RWPE1 (cell line): ENCODE measurements at regions not wholly inside any gene's neighbourhood (a gene's known extent, or its start where the extent isn't known, plus 50 kb on each side); places are given as distances from the start of the nearest gene placed in this dataset.

Experiments used
- CTCF ChIA-PET: fragments of 350-600 bp; sonication (Branson Sonifier 250); formaldehyde crosslinking; extraction: SDS; loops from one replicate; lab custom pipeline; 2021; lab: Yijun Ruan, JAX
- POLR2A ChIA-PET: fragments of 400-600 bp; formaldehyde crosslinking; extraction: SDS; loops from one replicate; lab custom pipeline; 2020; ENCODE audit warnings: antibody characterized with exemption; ENCODE audit not compliant: low non-redundant PET; lab: Yijun Ruan, JAX
- DNase-seq: peaks from one replicate; pipeline ENCODE4 v3.0.0; 2012; ENCODE audit warnings: low spot score
- H3K27ac ChIP-seq: fragments of 450-650 bp; 2 replicates; pipeline ENCODE4 v1.5.1; 2017
- CTCF ChIP-seq: fragments of 450-650 bp; conservative IDR thresholded peaks from 2 replicates; pipeline ENCODE4 v1.5.1; 2017; ENCODE audit warnings: low read depth, mild to moderate bottlenecking

- CTCF ChIA-PET: no interaction called here
- no peak overlapping the region for H3K27ac ChIP-seq
- TF ChIP-seq CTCF: no peak
- DNase-seq: no peak
- POLR2A ChIA-PET: no interaction called here
Measured at GRCh38 chr3:139222100-139222657, 121.6 kb upstream of the MRPS22 start.

DNA sequence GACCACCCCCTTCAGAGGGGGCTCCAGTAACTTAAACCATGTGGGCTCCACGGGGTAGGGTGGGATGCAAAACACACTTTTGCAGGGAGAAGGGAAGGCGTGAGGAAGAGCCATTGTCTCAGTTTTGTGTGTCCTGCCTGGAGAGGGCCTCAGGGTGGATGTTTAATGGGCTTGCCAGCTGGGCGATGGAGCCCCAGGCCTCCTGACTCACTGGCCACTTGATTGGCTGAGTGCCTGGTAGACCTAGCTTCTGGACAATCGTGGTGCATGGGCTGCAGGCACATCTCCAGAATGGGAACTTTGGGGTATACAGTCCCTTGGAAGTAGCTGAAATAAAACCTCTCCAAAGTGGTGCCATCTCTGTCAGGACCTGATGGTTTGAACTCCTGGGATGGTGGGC is 118.3 kb upstream of the MRPS22 start:
- TF ChIP-seq CTCF: no peak
- CTCF ChIA-PET: no interaction called here
- DNase-seq: no peak
- no peak overlapping the region for H3K27ac ChIP-seq
- POLR2A ChIA-PET: no interaction called here

- TF ChIP-seq CTCF: no peak
- ChIA-PET POLR2A (no interaction called here), CTCF (interaction anchor here (0.6 to 0.7 kb wide), 2 partner anchors 99 to 460 kb away, joined by 3 to 6 read pairs; no protein-coding TSS in a partner anchor)
- no peak overlapping the region for H3K27ac ChIP-seq
- DNase-seq: no peak
Measured at GRCh38 chr3:139226731-139227130, 117.1 kb upstream of the MRPS22 start.

DNA sequence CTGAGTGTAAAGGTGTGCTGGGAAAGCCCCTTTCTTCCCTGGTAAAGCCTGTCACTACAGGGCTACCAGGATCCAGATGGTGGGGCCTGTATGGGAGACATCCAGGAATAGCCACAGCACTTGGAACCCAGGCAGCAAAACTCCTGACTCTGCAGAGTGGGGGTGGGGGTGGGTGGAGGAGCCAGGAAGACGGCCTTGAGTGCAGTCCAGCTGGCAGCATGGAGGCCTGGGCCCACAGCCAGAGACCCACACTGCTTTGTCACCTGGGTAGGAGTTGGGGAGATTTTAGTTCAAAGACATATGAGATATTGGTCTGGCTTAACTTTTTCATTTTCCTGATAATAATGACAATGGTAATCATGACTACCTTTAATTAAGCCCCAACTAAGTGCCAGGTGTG is 116.7 kb upstream of the MRPS22 start:
- no peak for TF ChIP-seq CTCF
- POLR2A ChIA-PET: no interaction called here
- DNase-seq: no peak
- H3K27ac ChIP-seq: no peak overlapping the region
- CTCF ChIA-PET: interaction anchor here (0.7 kb wide), 1 partner anchor 100 kb away, joined by 3 read pairs; no protein-coding TSS in a partner anchor

DNA sequence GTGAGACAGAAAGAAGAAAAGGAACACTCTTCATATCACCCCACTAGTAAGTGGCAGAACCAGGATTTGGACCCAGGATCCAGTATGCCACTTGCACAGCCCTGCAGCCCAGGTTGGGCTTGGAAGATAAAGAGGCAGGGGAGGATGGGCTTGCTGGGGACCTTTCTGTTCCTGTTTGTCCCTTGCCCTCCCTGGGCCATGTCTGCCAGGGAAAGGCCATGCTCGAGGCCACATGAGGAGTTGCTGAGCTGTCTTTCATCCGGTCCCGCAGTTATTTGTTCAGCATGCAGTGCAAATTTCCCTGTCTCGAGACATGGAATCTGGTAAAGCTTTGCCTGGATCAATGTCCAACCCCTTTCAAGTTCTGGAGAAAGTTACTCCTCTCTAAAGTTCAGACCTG is 116.0 kb upstream of the MRPS22 start:
- ChIA-PET CTCF (no interaction called here), POLR2A (no interaction called here)
- DNase-seq: no peak
- no peak for TF ChIP-seq CTCF
- H3K27ac ChIP-seq: no peak overlapping the region

DNA sequence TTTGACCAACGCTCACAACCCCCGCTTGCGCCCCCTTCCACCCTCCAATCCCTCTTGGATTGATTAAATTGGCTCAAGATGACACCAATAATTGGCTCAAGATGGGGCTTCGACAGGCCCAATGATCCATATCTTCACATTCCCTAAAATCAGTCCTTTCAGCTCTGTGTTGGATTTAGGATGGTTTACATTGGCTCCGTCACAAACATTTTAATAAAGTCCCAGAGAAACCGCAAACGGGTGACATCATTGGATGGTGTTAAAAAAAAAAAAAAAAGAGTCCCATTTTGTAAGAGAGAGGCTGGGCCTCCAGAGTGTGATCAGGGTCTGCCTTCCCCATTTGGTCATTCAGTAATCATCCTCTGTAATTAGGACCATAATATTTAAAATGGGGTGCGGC is 113.4 kb upstream of the MRPS22 start:
- CTCF ChIA-PET: no interaction called here
- no peak for TF ChIP-seq CTCF
- DNase-seq: no peak
- POLR2A ChIA-PET: no interaction called here
- no peak overlapping the region for H3K27ac ChIP-seq
